Keratinocyte (primary cell): ENCODE measurements at regions not wholly inside any gene's neighbourhood (a gene's known extent, or its start where the extent isn't known, plus 50 kb on each side); places are given as distances from the start of the nearest gene placed in this dataset.

Experiments used
- DNase-seq: peaks from one replicate; pipeline ENCODE4 v3.0.0-alpha.2; 2011; ENCODE audit warnings: low read depth, missing footprints, low spot score
- FAIRE-seq: peaks from 2 replicates; lab custom pipeline; 2011; peaks lifted over from hg19 to GRCh38; lab: Jason Lieb, UNC
- H2AFZ ChIP-seq: 2 replicates; pipeline ENCODE4 v1.6.0; 2012; ENCODE audit warnings: low read length, control low read depth, inconsistent platforms; ENCODE audit not compliant: control insufficient read depth
- H3K27ac ChIP-seq: 2 replicates; pipeline ENCODE4 v1.5.1; 2011; ENCODE audit warnings: low read length; ENCODE audit not compliant: control insufficient read depth, insufficient read depth
- H3K27me3 ChIP-seq: 3 replicates; pipeline ENCODE4 v1.6.0; 2011; ENCODE audit warnings: low read length; ENCODE audit not compliant: control insufficient read depth, insufficient read depth; ENCODE audit errors: extremely low read depth
- H3K36me3 ChIP-seq, 2 experiments: 2 replicates in 1 of 2; 3 replicates in 1 of 2; pipeline ENCODE4 v1.5.1; 2011; ENCODE audit warnings: low read length in 2 of 2, mild to moderate bottlenecking in 1 of 2; ENCODE audit not compliant: control insufficient read depth in 2 of 2, insufficient read depth in 2 of 2; ENCODE audit errors: extremely low read depth in 1 of 2
- H3K4me1 ChIP-seq: 3 replicates; pipeline ENCODE4 v1.5.1; 2011; ENCODE audit warnings: low read length; ENCODE audit not compliant: control insufficient read depth, insufficient read depth; ENCODE audit errors: extremely low read depth
- H3K4me2 ChIP-seq: 3 replicates; pipeline ENCODE4 v1.6.0; 2011; ENCODE audit warnings: low read depth, low read length; ENCODE audit not compliant: control insufficient read depth, insufficient read depth; ENCODE audit errors: extremely low read depth
- H3K4me3 ChIP-seq, 3 experiments: fragments of 200-600 bp in 1 of 3; sonication (generic) in 1 of 3; 2 replicates in 2 of 3; 3 replicates in 1 of 3; pipeline ENCODE4 v1.5.1; 2011 to 2016; ENCODE audit warnings: low read length in 3 of 3, mild to moderate bottlenecking in 3 of 3, control low read depth in 2 of 3, inconsistent platforms in 1 of 3, low read depth in 1 of 3, mixed read lengths in 1 of 3, mixed run types in 1 of 3, moderate library complexity in 1 of 3; ENCODE audit not compliant: control insufficient read depth in 2 of 3, insufficient read depth in 2 of 3; ENCODE audit errors: extremely low read depth in 1 of 3
- H3K79me2 ChIP-seq: 2 replicates; pipeline ENCODE4 v1.6.0; 2012; ENCODE audit warnings: low read length; ENCODE audit not compliant: control insufficient read depth, insufficient read depth
- H3K9ac ChIP-seq: 3 replicates; pipeline ENCODE4 v1.6.0; 2011; ENCODE audit warnings: low read length; ENCODE audit not compliant: control insufficient read depth, insufficient read depth; ENCODE audit errors: extremely low read depth
- H3K9me1 ChIP-seq: 3 replicates; pipeline ENCODE4 v1.6.0; 2011; ENCODE audit warnings: low read length; ENCODE audit not compliant: control insufficient read depth, insufficient read depth; ENCODE audit errors: extremely low read depth
- H3K9me3 ChIP-seq: 2 replicates; pipeline ENCODE4 v1.5.1; 2012; ENCODE audit warnings: low read depth, low read length; ENCODE audit not compliant: control insufficient read depth
- H4K20me1 ChIP-seq: 3 replicates; pipeline ENCODE4 v1.6.0; 2011; ENCODE audit warnings: low read length; ENCODE audit not compliant: control insufficient read depth, insufficient read depth; ENCODE audit errors: extremely low read depth
- CTCF ChIP-seq, 3 experiments: IDR thresholded peaks in 1 of 3; conservative IDR thresholded peaks in 1 of 3; optimal IDR thresholded peaks in 1 of 3; 2 replicates in 2 of 3; 3 replicates in 1 of 3; pipeline versions ENCODE3 to v1.5.1; 2011; ENCODE audit warnings: low read length in 3 of 3, mild to moderate bottlenecking in 3 of 3, moderate library complexity in 2 of 3, control low read depth in 1 of 3, inconsistent platforms in 1 of 3; ENCODE audit not compliant: insufficient read depth in 2 of 3; ENCODE audit errors: extremely low read depth in 1 of 3
- EZH2 ChIP-seq: IDR thresholded peaks from one replicate; pipeline ENCODE4 v1.6.1; 2012; ENCODE audit warnings: inconsistent platforms, mild to moderate bottlenecking, low read length, moderate library complexity
- dilution Hi-C: fragments of 300-500 bp; cut with MboI; formaldehyde crosslinking; loops from one replicate; pipeline ENCODE4 v1.7.0; 2020; ENCODE audit warnings: low sequenced_read_pairs; ENCODE audit not compliant: extremely low pct_ligation_motif_present

- H3K9me1 ChIP-seq = no peaks in the 10 kb centered on the region
- H3K79me2 ChIP-seq = no peaks in the 10 kb centered on the region
- H3K27ac ChIP-seq = no peak overlapping the region
- no peak for FAIRE-seq
- dilution Hi-C loops = no loop called here
- H3K4me3 ChIP-seq = no peak overlapping the region
- TF ChIP-seq EZH2 (no peak), CTCF (optimal IDR thresholded peaks at IDR 0.05 in 1 of 3, IDR thresholded peaks at IDR 0.05 in 1 of 3, conservative IDR thresholded peaks at IDR 0.05 in 1 of 3; ENCODE audit: extremely low read depth in 1 of 3, insufficient read depth in 2 of 3, low read length in 3 of 3) (no peak)
- no peaks in the 10 kb centered on the region for H3K27me3 ChIP-seq
- no peak overlapping the region for H2AFZ ChIP-seq
- no peaks in the 10 kb centered on the region for H4K20me1 ChIP-seq
- no peak for DNase-seq
- no peak overlapping the region for H3K9ac ChIP-seq
- no peak overlapping the region for H3K4me2 ChIP-seq
- no peaks in the 10 kb centered on the region for H3K4me1 ChIP-seq
- no peaks in the 10 kb centered on the region for H3K9me3 ChIP-seq
- no peaks in the 10 kb centered on the region for H3K36me3 ChIP-seq
Observed at GRCh38 chr6:160858886-160859285, 132.7 kb upstream of the MAP3K4 start.

- Histone ChIP-seq H3K9me1 (no peaks in the 10 kb centered on the region), H3K27me3 (no peaks in the 10 kb centered on the region), H3K36me3 (no peaks in the 10 kb centered on the region), H2AFZ (no peak overlapping the region), H3K4me3 (no peak overlapping the region), H3K27ac (no peak overlapping the region), H4K20me1 (no peaks in the 10 kb centered on the region), H3K79me2 (no peaks in the 10 kb centered on the region), H3K4me2 (no peak overlapping the region), H3K9ac (no peak overlapping the region), H3K9me3 (no peaks in the 10 kb centered on the region), H3K4me1 (no peaks in the 10 kb centered on the region)
- FAIRE-seq (no peak), DNase-seq (no peak)
- TF ChIP-seq CTCF (optimal IDR thresholded peaks at IDR 0.05 in 1 of 3, IDR thresholded peaks at IDR 0.05 in 1 of 3, conservative IDR thresholded peaks at IDR 0.05 in 1 of 3; ENCODE audit: extremely low read depth in 1 of 3, insufficient read depth in 2 of 3, low read length in 3 of 3) (no peak), EZH2 (no peak)
- dilution Hi-C loops = no loop called here
Observed at GRCh38 chr6:160859822-160860221, 131.7 kb upstream of the MAP3K4 start.
